ENCODE measurements at regions not wholly inside any gene's neighbourhood (a gene's known extent, or its start where the extent isn't known, plus 50 kb on each side); places are given as distances from the start of the nearest gene placed in this dataset.

GRCh38 chr1:95572002-95572401 lies 338.0 kb downstream of the RWDD3 start:
- Histone ChIP-seq H3K36me3 (no peaks in the 10 kb centered on the region), H3K4me1 (no peaks in the 10 kb centered on the region), H3K4me3 (no peak overlapping the region), H3K27me3 (no peaks in the 10 kb centered on the region), H3K9me3 (no peaks in the 10 kb centered on the region), H3K27ac (no peak overlapping the region)
- intact Hi-C loops (cut with DNase I): no loop called here
- WGBS, 2 donors: 91 to 93% methylated on average over 3 of the region's 3 CpGs
- DNase-seq: no peak
- TF ChIP-seq POLR2AphosphoS5 (IDR thresholded peaks at IDR 0.05) (no peak), EP300 (IDR thresholded peaks at IDR 0.05) (no peak), POLR2A (IDR thresholded peaks at IDR 0.05) (no peak)
- TF ChIP-seq, protein P1, sequence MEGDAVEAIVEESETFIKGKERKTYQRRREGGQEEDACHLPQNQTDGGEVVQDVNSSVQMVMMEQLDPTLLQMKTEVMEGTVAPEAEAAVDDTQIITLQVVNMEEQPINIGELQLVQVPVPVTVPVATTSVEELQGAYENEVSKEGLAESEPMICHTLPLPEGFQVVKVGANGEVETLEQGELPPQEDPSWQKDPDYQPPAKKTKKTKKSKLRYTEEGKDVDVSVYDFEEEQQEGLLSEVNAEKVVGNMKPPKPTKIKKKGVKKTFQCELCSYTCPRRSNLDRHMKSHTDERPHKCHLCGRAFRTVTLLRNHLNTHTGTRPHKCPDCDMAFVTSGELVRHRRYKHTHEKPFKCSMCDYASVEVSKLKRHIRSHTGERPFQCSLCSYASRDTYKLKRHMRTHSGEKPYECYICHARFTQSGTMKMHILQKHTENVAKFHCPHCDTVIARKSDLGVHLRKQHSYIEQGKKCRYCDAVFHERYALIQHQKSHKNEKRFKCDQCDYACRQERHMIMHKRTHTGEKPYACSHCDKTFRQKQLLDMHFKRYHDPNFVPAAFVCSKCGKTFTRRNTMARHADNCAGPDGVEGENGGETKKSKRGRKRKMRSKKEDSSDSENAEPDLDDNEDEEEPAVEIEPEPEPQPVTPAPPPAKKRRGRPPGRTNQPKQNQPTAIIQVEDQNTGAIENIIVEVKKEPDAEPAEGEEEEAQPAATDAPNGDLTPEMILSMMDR (IDR thresholded peaks at IDR 0.05): no peak

GRCh38 chr1:95572962-95573361 lies 339.0 kb downstream of the RWDD3 start:
- 82 to 83% methylated on average over 3 of the region's 3 CpGs for WGBS, 2 donors
- no peak overlapping the region for H3K27ac ChIP-seq
- DNase-seq: no peak
- no peaks in the 10 kb centered on the region for H3K9me3 ChIP-seq
- no peaks in the 10 kb centered on the region for H3K27me3 ChIP-seq
- intact Hi-C loops (cut with DNase I): no loop called here
- no peak for TF ChIP-seq POLR2AphosphoS5 (IDR thresholded peaks at IDR 0.05)
- no peak for TF ChIP-seq POLR2A (IDR thresholded peaks at IDR 0.05)
- TF ChIP-seq, protein P1 (IDR thresholded peaks at IDR 0.05): no peak
- TF ChIP-seq EP300 (IDR thresholded peaks at IDR 0.05): no peak
- no peak overlapping the region for H3K4me3 ChIP-seq
- no peaks in the 10 kb centered on the region for H3K4me1 ChIP-seq
- H3K36me3 ChIP-seq: no peaks in the 10 kb centered on the region

DNA sequence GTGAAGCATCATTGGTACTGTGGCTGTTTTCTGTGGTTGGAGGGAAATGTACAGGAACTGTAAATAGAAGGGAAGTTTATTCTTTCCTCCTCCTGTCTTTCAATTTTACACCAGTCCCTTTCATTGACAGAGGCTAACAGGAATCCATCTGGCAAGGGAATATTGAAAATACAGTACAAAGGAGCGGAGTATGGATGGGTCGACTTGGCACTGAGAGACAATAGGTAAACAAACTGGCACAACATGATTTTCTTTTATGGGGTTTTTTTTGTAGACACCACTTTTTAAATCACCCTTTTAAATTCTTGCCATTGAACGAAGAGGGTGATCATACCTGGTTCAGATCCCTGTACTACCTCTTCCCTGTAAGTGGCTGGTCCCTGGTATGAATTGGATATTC lies 341.3 kb downstream of the RWDD3 start:
- H3K27me3 ChIP-seq: no peaks in the 10 kb centered on the region
- H3K27ac ChIP-seq: no peak overlapping the region
- TF ChIP-seq POLR2AphosphoS5 (IDR thresholded peaks at IDR 0.05): no peak
- TF ChIP-seq, protein P1 (IDR thresholded peaks at IDR 0.05): no peak
- TF ChIP-seq POLR2A (IDR thresholded peaks at IDR 0.05): no peak
- no peak for TF ChIP-seq EP300 (IDR thresholded peaks at IDR 0.05)
- no peaks in the 10 kb centered on the region for H3K9me3 ChIP-seq
- WGBS, 2 donors: 87 to 91% methylated on average over 3 of the region's 3 CpGs
- no peak for DNase-seq
- intact Hi-C loops (cut with DNase I): no loop called here
- no peaks in the 10 kb centered on the region for H3K4me1 ChIP-seq
- H3K4me3 ChIP-seq: no peak overlapping the region
- no peaks in the 10 kb centered on the region for H3K36me3 ChIP-seq

- WGBS, 2 donors: 43 to 65% methylated on average over 3 of the region's 3 CpGs
- intact Hi-C loops (cut with DNase I): no loop called here
- Histone ChIP-seq H3K36me3 (no peaks in the 10 kb centered on the region), H3K4me3 (no peak overlapping the region), H3K9me3 (no peaks in the 10 kb centered on the region), H3K27me3 (no peaks in the 10 kb centered on the region), H3K4me1 (no peaks in the 10 kb centered on the region), H3K27ac (no peak overlapping the region)
- no peak for DNase-seq
- no peak for TF ChIP-seq POLR2A (IDR thresholded peaks at IDR 0.05)
- TF ChIP-seq POLR2AphosphoS5 (IDR thresholded peaks at IDR 0.05): no peak
- TF ChIP-seq, protein P1 (IDR thresholded peaks at IDR 0.05): no peak
- no peak for TF ChIP-seq EP300 (IDR thresholded peaks at IDR 0.05)
Measured at GRCh38 chr1:95578462-95578861, 344.5 kb downstream of the RWDD3 start.

GRCh38 chr1:95582191-95582590 lies 348.2 kb downstream of the RWDD3 start:
- intact Hi-C loops (cut with DNase I): no loop called here
- Histone ChIP-seq H3K4me3 (no peak overlapping the region), H3K27me3 (no peaks in the 10 kb centered on the region), H3K4me1 (no peaks in the 10 kb centered on the region), H3K36me3 (no peaks in the 10 kb centered on the region), H3K9me3 (no peaks in the 10 kb centered on the region), H3K27ac (no peak overlapping the region)
- no peak for DNase-seq
- TF ChIP-seq, protein P1 (IDR thresholded peaks at IDR 0.05): no peak
- no peak for TF ChIP-seq EP300 (IDR thresholded peaks at IDR 0.05)
- TF ChIP-seq POLR2A (IDR thresholded peaks at IDR 0.05): no peak
- no peak for TF ChIP-seq POLR2AphosphoS5 (IDR thresholded peaks at IDR 0.05)
- 80 to 95% methylated on average over 1 of the region's 1 CpG for whole genome bisulfite sequencing, 2 donors

Data from sigmoid colon (tissue), 6 donors.